ENCODE measurements at regions not wholly inside any gene's neighbourhood (a gene's known extent, or its start where the extent isn't known, plus 50 kb on each side); places are given as distances from the start of the nearest gene placed in this dataset.

DNA sequence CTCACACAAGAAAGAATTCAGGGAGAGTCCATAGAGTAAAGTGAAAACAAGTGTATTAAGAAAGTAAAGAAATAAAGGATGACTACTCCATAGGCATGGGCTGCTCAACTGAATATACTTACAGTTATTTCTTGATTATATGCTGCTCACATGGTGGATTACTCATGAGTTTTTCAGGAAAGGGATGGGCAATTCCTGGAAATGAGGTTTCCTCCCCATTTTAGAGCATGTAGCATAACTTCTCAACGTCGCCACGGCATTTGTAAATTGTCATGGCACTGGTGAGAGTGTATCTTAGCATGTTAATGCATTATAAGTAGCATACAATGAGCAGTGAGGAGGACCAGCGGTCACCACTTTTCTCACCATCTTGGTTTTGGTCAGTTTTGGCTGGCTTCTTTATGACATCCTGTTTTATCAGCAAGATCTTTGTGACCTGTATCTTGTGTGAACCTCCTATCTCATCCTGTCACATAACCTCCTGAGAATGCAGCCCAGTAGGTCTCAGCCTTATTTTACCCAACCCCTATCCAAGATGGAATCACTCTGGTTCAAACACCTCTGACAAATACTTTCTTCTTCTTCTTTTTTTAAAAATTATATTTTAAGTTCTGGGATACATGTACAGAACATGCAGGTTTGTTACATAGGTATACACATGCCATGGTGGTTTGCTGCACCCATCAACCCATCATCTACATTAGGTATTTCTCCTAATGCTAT, 849.7 kb downstream of the TBL1XR1 start (continued):
- TF ChIP-seq GTF2E2 (tag; IDR thresholded peaks at IDR 0.05) (no peak), DDX20 (tag; IDR thresholded peaks at IDR 0.05; ENCODE audit: low read depth) (peak; percentile 80), KAT7 (CRISPR knock-in tag; IDR thresholded peaks at IDR 0.05; ENCODE audit: borderline replicate concordance) (no peak), NCOR1 (IDR thresholded peaks at IDR 0.05) (no peak), KDM5B (IDR thresholded peaks at IDR 0.05; ENCODE audit: insufficient replicate concordance, low read depth, low read length) (no peak), SMARCA5 (IDR thresholded peaks at IDR 0.05) (no peak), MEIS2 (IDR thresholded peaks at IDR 0.05; ENCODE audit: partially characterized antibody) (no peak), ZNF586 (CRISPR knock-in tag; conservative IDR thresholded peaks at IDR 0.05) (no peak), KLF6 (CRISPR knock-in tag; IDR thresholded peaks at IDR 0.05; ENCODE audit: borderline replicate concordance) (peak; percentile 69; the same call in 1 of the 2 replicates), RBFOX2 (IDR thresholded peaks at IDR 0.05; ENCODE audit: low read depth, low read length) (no peak), ZNF696 (CRISPR knock-in tag; conservative IDR thresholded peaks at IDR 0.05) (no peak), HSF4 (CRISPR knock-in tag; IDR thresholded peaks at IDR 0.05; ENCODE audit: borderline replicate concordance) (no peak), ZNF217 (CRISPR knock-in tag; IDR thresholded peaks at IDR 0.05) (no peak), ZNF184 (CRISPR knock-in tag; IDR thresholded peaks at IDR 0.05) (no peak), ZNF445 (CRISPR knock-in tag; IDR thresholded peaks at IDR 0.05; ENCODE audit: low read depth) (no peak), HDAC3 (IDR thresholded peaks at IDR 0.05; ENCODE audit: borderline replicate concordance, partially characterized antibody) (no peak), SP2 (IDR thresholded peaks at IDR 0.05; ENCODE audit: extremely low read depth, low read depth, low read length, poor library complexity, severe bottlenecking) (no peak), ZBTB7A (IDR thresholded peaks at IDR 0.05; ENCODE audit: borderline replicate concordance, control insufficient read depth, low read depth, low read length) (no peak)
- TF ChIP-seq, protein P1, sequence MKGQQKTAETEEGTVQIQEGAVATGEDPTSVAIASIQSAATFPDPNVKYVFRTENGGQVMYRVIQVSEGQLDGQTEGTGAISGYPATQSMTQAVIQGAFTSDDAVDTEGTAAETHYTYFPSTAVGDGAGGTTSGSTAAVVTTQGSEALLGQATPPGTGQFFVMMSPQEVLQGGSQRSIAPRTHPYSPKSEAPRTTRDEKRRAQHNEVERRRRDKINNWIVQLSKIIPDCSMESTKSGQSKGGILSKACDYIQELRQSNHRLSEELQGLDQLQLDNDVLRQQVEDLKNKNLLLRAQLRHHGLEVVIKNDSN (CRISPR knock-in tag; IDR thresholded peaks at IDR 0.05) = no peak
- TF ChIP-seq, protein P2, sequence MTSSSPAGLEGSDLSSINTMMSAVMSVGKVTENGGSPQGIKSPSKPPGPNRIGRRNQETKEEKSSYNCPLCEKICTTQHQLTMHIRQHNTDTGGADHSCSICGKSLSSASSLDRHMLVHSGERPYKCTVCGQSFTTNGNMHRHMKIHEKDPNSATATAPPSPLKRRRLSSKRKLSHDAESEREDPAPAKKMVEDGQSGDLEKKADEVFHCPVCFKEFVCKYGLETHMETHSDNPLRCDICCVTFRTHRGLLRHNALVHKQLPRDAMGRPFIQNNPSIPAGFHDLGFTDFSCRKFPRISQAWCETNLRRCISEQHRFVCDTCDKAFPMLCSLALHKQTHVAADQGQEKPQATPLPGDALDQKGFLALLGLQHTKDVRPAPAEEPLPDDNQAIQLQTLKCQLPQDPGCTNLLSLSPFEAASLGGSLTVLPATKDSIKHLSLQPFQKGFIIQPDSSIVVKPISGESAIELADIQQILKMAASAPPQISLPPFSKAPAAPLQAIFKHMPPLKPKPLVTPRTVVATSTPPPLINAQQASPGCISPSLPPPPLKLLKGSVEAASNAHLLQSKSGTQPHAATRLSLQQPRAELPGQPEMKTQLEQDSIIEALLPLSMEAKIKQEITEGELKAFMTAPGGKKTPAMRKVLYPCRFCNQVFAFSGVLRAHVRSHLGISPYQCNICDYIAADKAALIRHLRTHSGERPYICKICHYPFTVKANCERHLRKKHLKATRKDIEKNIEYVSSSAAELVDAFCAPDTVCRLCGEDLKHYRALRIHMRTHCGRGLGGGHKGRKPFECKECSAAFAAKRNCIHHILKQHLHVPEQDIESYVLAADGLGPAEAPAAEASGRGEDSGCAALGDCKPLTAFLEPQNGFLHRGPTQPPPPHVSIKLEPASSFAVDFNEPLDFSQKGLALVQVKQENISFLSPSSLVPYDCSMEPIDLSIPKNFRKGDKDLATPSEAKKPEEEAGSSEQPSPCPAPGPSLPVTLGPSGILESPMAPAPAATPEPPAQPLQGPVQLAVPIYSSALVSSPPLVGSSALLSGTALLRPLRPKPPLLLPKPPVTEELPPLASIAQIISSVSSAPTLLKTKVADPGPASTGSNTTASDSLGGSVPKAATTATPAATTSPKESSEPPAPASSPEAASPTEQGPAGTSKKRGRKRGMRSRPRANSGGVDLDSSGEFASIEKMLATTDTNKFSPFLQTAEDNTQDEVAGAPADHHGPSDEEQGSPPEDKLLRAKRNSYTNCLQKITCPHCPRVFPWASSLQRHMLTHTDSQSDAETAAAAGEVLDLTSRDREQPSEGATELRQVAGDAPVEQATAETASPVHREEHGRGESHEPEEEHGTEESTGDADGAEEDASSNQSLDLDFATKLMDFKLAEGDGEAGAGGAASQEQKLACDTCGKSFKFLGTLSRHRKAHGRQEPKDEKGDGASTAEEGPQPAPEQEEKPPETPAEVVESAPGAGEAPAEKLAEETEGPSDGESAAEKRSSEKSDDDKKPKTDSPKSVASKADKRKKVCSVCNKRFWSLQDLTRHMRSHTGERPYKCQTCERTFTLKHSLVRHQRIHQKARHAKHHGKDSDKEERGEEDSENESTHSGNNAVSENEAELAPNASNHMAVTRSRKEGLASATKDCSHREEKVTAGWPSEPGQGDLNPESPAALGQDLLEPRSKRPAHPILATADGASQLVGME (CRISPR knock-in tag; IDR thresholded peaks at IDR 0.05) = no peak
- TF ChIP-seq, protein P3, sequence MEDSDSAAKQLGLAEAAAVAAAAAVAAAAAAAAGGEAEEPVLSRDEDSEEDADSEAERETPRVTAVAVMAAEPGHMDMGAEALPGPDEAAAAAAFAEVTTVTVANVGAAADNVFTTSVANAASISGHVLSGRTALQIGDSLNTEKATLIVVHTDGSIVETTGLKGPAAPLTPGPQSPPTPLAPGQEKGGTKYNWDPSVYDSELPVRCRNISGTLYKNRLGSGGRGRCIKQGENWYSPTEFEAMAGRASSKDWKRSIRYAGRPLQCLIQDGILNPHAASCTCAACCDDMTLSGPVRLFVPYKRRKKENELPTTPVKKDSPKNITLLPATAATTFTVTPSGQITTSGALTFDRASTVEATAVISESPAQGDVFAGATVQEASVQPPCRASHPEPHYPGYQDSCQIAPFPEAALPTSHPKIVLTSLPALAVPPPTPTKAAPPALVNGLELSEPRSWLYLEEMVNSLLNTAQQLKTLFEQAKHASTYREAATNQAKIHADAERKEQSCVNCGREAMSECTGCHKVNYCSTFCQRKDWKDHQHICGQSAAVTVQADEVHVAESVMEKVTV (CRISPR knock-in tag; IDR thresholded peaks at IDR 0.05) = no peak

All from K562 (cell line).